ENCODE measurements at regions not wholly inside any gene's neighbourhood (a gene's known extent, or its start where the extent isn't known, plus 50 kb on each side); places are given as distances from the start of the nearest gene placed in this dataset.

- TF ChIP-seq EZH2phosphoT487 (IDR thresholded peaks at IDR 0.05) (no peak), EZH2 (IDR thresholded peaks at IDR 0.05) (no peak), CTCF (IDR thresholded peaks at IDR 0.05) (no peak)
Observed at GRCh38 chr6:115594891-115595290, 465.8 kb downstream of the FRK start.

All from neural progenitor cell (in vitro differentiated cells).